ENCODE measurements at regions not wholly inside any gene's neighbourhood (a gene's known extent, or its start where the extent isn't known, plus 50 kb on each side); places are given as distances from the start of the nearest gene placed in this dataset.

DNA sequence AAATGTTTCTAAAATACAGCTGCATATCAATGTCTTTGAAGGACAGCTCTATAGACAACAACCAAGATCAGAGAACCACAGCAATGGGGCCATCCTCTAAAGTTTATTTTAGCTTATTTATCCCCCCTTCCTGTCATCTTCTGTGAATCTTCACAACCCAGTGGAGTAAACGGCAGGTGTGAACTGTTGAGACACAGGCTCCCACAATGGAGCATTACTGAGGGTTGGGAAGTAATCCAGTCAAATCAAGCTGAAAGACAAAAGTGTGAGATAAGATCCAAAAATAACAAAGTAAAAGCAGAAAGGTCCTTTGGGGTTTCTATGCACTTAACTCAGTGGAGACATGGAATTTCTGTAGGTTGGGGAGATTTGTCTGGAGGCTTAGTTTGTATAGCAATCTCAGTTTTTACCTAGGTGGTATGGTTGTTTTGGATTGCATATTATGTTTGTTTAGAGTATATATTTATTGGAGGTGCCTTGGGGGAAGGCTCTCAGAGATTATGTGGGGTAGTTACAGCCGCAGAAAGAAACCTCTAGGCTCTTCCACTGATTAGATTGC, 286.9 kb upstream of the ADGRL2 start:
- Histone ChIP-seq H3K4me2 (ENCODE audit: low read length) (no peak overlapping the region), H3K27me3 (ENCODE audit: insufficient read depth, low read length) (no peaks in the 10 kb centered on the region), H3K36me3 (ENCODE audit: insufficient read depth, low read length) (no peaks in the 10 kb centered on the region), H3K9me2 (ENCODE audit: low read depth, low read length) (no peaks in the 10 kb centered on the region), H3K9me3 (ENCODE audit: low read length) (no peaks in the 10 kb centered on the region), H3K4me1 (ENCODE audit: insufficient read depth, low read length, severe bottlenecking) (no peaks in the 10 kb centered on the region), H3K9ac (ENCODE audit: low read length) (no peak overlapping the region), H4K20me1 (ENCODE audit: insufficient read depth, low read length) (no peaks in the 10 kb centered on the region), H3K27ac (ENCODE audit: low read depth, low read length, poor library complexity, severe bottlenecking) (no peak overlapping the region), H3K79me2 (ENCODE audit: insufficient read depth, low read length) (no peaks in the 10 kb centered on the region), H3F3A (ENCODE audit: insufficient read depth, low read length) (no peaks in the 10 kb centered on the region), H2AFZ (ENCODE audit: low read length) (no peak overlapping the region), H3K4me3 (ENCODE audit: low read depth, low read length, poor library complexity, severe bottlenecking) (no peak overlapping the region)
- TF ChIP-seq EZH2 (IDR thresholded peaks at IDR 0.05; ENCODE audit: borderline replicate concordance, low read length): no peak
- TF ChIP-seq CTCF (IDR thresholded peaks at IDR 0.05; ENCODE audit: low read length): no peak

- H3K27me3 ChIP-seq (ENCODE audit: insufficient read depth, low read length): no peaks in the 10 kb centered on the region
- no peak overlapping the region for H3K27ac ChIP-seq (ENCODE audit: low read depth, low read length, poor library complexity, severe bottlenecking)
- no peak overlapping the region for H2AFZ ChIP-seq (ENCODE audit: low read length)
- H3F3A ChIP-seq (ENCODE audit: insufficient read depth, low read length): no peaks in the 10 kb centered on the region
- no peaks in the 10 kb centered on the region for H3K4me1 ChIP-seq (ENCODE audit: insufficient read depth, low read length, severe bottlenecking)
- H3K9me3 ChIP-seq (ENCODE audit: low read length): no peaks in the 10 kb centered on the region
- no peaks in the 10 kb centered on the region for H3K9me2 ChIP-seq (ENCODE audit: low read depth, low read length)
- no peak overlapping the region for H3K4me2 ChIP-seq (ENCODE audit: low read length)
- no peaks in the 10 kb centered on the region for H3K36me3 ChIP-seq (ENCODE audit: insufficient read depth, low read length)
- no peak overlapping the region for H3K9ac ChIP-seq (ENCODE audit: low read length)
- TF ChIP-seq EZH2 (IDR thresholded peaks at IDR 0.05; ENCODE audit: borderline replicate concordance, low read length): no peak
- TF ChIP-seq CTCF (IDR thresholded peaks at IDR 0.05; ENCODE audit: low read length): no peak
- no peaks in the 10 kb centered on the region for H4K20me1 ChIP-seq (ENCODE audit: insufficient read depth, low read length)
- H3K4me3 ChIP-seq (ENCODE audit: low read depth, low read length, poor library complexity, severe bottlenecking): no peak overlapping the region
- H3K79me2 ChIP-seq (ENCODE audit: insufficient read depth, low read length): no peaks in the 10 kb centered on the region
These were observed 288.3 kb upstream of the ADGRL2 start for GRCh38 chr1:81512252-81513003.

- Histone ChIP-seq H3F3A (ENCODE audit: insufficient read depth, low read length) (no peaks in the 10 kb centered on the region), H3K36me3 (ENCODE audit: insufficient read depth, low read length) (no peaks in the 10 kb centered on the region), H4K20me1 (ENCODE audit: insufficient read depth, low read length) (no peaks in the 10 kb centered on the region), H3K9ac (ENCODE audit: low read length) (no peak overlapping the region), H3K9me2 (ENCODE audit: low read depth, low read length) (no peaks in the 10 kb centered on the region), H3K9me3 (ENCODE audit: low read length) (no peaks in the 10 kb centered on the region), H3K27me3 (ENCODE audit: insufficient read depth, low read length) (no peaks in the 10 kb centered on the region), H3K4me2 (ENCODE audit: low read length) (no peak overlapping the region), H2AFZ (ENCODE audit: low read length) (no peak overlapping the region), H3K27ac (ENCODE audit: low read depth, low read length, poor library complexity, severe bottlenecking) (no peak overlapping the region), H3K4me1 (ENCODE audit: insufficient read depth, low read length, severe bottlenecking) (no peaks in the 10 kb centered on the region), H3K79me2 (ENCODE audit: insufficient read depth, low read length) (no peaks in the 10 kb centered on the region), H3K4me3 (ENCODE audit: low read depth, low read length, poor library complexity, severe bottlenecking) (no peak overlapping the region)
- TF ChIP-seq EZH2 (IDR thresholded peaks at IDR 0.05; ENCODE audit: borderline replicate concordance, low read length): no peak
- no peak for TF ChIP-seq CTCF (IDR thresholded peaks at IDR 0.05; ENCODE audit: low read length)
These were observed 289.5 kb upstream of the ADGRL2 start for GRCh38 chr1:81511281-81511680.
